K562 (cell line): ENCODE measurements at regions not wholly inside any gene's neighbourhood (a gene's known extent, or its start where the extent isn't known, plus 50 kb on each side); places are given as distances from the start of the nearest gene placed in this dataset.

Experiments used
- ATAC-seq: fragments of 200-7000 bp; cut with Tn5 transposase; 3 replicates; pipeline ENCODE4 v1.9.1; 2020; ENCODE audit warnings: moderate library complexity
- BruUV-seq: library from RNA; stranded (reverse); fragments of 400-500 nt; replicated peaks from 2 replicates; lab custom pipeline; 2021; lab: Mats Ljungman, UMichigan
- CTCF ChIA-PET: fragments of 300-600 bp; formaldehyde crosslinking; extraction: SDS; loops from one replicate; lab custom pipeline; 2021; ENCODE audit warnings: low intra/inter-chr PET ratio; lab: Yijun Ruan, JAX
- POLR2A ChIA-PET: fragments of 300-600, 350-650 bp; sonication (Branson Sonifier 250); formaldehyde crosslinking; extraction: SDS; loops from one replicate; lab custom pipeline; 2021; ENCODE audit warnings: antibody characterized with exemption, inconsistent platforms; lab: Yijun Ruan, JAX
- DNase-seq, 4 experiments: peaks; one replicate each; pipeline versions ENCODE4 v3.0.0 to v3.0.0-alpha.2; 2011 to 2018; ENCODE audit warnings: low spot score in 3 of 4, mixed read lengths in 3 of 4; ENCODE audit errors: extremely low read depth in 1 of 4
- FAIRE-seq: peaks from 2 replicates; lab custom pipeline; 2011; peaks lifted over from hg19 to GRCh38; lab: Jason Lieb, UNC
- H2AFZ ChIP-seq: 2 replicates; pipeline ENCODE4 v1.6.0; 2011; ENCODE audit warnings: low read depth, low read length, control low read depth, inconsistent platforms
- H3K27ac ChIP-seq: fragments of 200-600 bp; 3 replicates; pipeline ENCODE4 v1.8.0; 2011; ENCODE audit warnings: low read depth, mild to moderate bottlenecking, control low read depth, inconsistent platforms, low read length, moderate library complexity, mixed read lengths; ENCODE audit errors: extremely low read depth
- H3K27me3 ChIP-seq, 2 experiments: fragments of 300-600 bp in 1 of 2; 2 replicates in 1 of 2; 3 replicates in 1 of 2; pipeline versions ENCODE4 v1.6.0 to v1.8.0; 2011; ENCODE audit warnings: inconsistent platforms in 2 of 2, low read length in 2 of 2, mild to moderate bottlenecking in 1 of 2, mixed read lengths in 1 of 2, moderate library complexity in 1 of 2; ENCODE audit not compliant: control insufficient read depth in 2 of 2, insufficient read depth in 2 of 2
- H3K36me3 ChIP-seq: fragments of 300-600 bp; 3 replicates; pipeline ENCODE4 v1.8.0; 2011; ENCODE audit warnings: mild to moderate bottlenecking, low read length, inconsistent platforms; ENCODE audit not compliant: control insufficient read depth, insufficient read depth
- H3K4me1 ChIP-seq, 2 experiments: fragments of 200-600 bp in 1 of 2; replicated peaks in 1 of 2; 2 replicates in 1 of 2; 3 replicates in 1 of 2; pipeline versions ENCODE4 v1.5.1 to v1.8.0; 2011; ENCODE audit warnings: inconsistent platforms in 2 of 2, low read length in 2 of 2, mild to moderate bottlenecking in 1 of 2, mixed read lengths in 1 of 2, moderate library complexity in 1 of 2; ENCODE audit not compliant: control insufficient read depth in 2 of 2, insufficient read depth in 2 of 2
- H3K4me2 ChIP-seq: 2 replicates; pipeline ENCODE4 v1.6.1; 2011; ENCODE audit warnings: low read length, control low read depth, inconsistent platforms, mixed read lengths; ENCODE audit not compliant: insufficient read depth
- H3K4me3 ChIP-seq: fragments of 200-600 bp; sonication (generic), shearing (Covaris generic); 2 replicates; pipeline ENCODE4 v1.5.1; 2016; ENCODE audit warnings: control low read depth, inconsistent platforms
- H3K79me2 ChIP-seq: fragments of 200-600 bp; 3 replicates; pipeline ENCODE4 v1.8.0; 2011; ENCODE audit warnings: low read length, inconsistent platforms; ENCODE audit not compliant: control insufficient read depth, insufficient read depth
- H3K9ac ChIP-seq, 2 experiments: 2 replicates each; pipeline versions ENCODE4 v1.6.0 to v1.6.1; 2011; ENCODE audit warnings: low read depth in 2 of 2, low read length in 2 of 2, control low read depth in 1 of 2, inconsistent platforms in 1 of 2, mild to moderate bottlenecking in 1 of 2, mixed read lengths in 1 of 2; ENCODE audit not compliant: insufficient read depth in 1 of 2
- H3K9me1 ChIP-seq: one replicate; pipeline ENCODE4 v1.6.0; 2011; ENCODE audit warnings: inconsistent platforms, mild to moderate bottlenecking, low read length, moderate library complexity; ENCODE audit not compliant: control insufficient read depth, insufficient read depth
- H3K9me3 ChIP-seq: replicated peaks from 2 replicates; pipeline ENCODE4 v1.5.1; 2011; ENCODE audit warnings: low read depth, low read length, inconsistent platforms; ENCODE audit not compliant: control insufficient read depth, insufficient read depth
- H4K20me1 ChIP-seq: replicated peaks from 2 replicates; pipeline ENCODE4 v1.6.1; 2011; ENCODE audit warnings: low read length, inconsistent platforms, mixed read lengths; ENCODE audit not compliant: control insufficient read depth, insufficient read depth
- JUNB ChIP-seq: fragments of 450-650 bp; formaldehyde crosslinking; conservative IDR thresholded peaks from 2 replicates; pipeline ENCODE4 v1.4.0; 2020; ENCODE audit warnings: mild to moderate bottlenecking
- NCOA6 ChIP-seq: fragments of 450-650 bp; IDR thresholded peaks from 2 replicates; pipeline ENCODE4 v1.6.1; 2017; ENCODE audit warnings: mild to moderate bottlenecking
- POLR2AphosphoS5 ChIP-seq: IDR thresholded peaks from 2 replicates; pipeline ENCODE4 v1.6.1; 2011; ENCODE audit warnings: mild to moderate bottlenecking, low read depth, low read length, moderate library complexity; ENCODE audit not compliant: control insufficient read depth, insufficient read depth
- TARDBP ChIP-seq: fragments of 450-650 bp; IDR thresholded peaks from 2 replicates; pipeline ENCODE4 v1.6.1; 2016
- TCFL5 ChIP-seq: fragments of 250-450 bp; sonication (Bioruptor Pico); conservative IDR thresholded peaks from 2 replicates; pipeline ENCODE4 v1.6.1; 2021; ENCODE audit warnings: mild to moderate bottlenecking, moderate library complexity, matching md5 sums
- TFAP4 ChIP-seq: sonication (generic); formaldehyde crosslinking; IDR thresholded peaks from 2 replicates; pipeline ENCODE4 v1.8.0; 2022; ENCODE audit warnings: missing genetic modification reagents, mild to moderate bottlenecking, moderate library complexity, borderline replicate concordance
- YBX1 ChIP-seq: fragments of 450-650 bp; IDR thresholded peaks from 2 replicates; pipeline ENCODE4 v1.7.1; 2016; ENCODE audit warnings: mild to moderate bottlenecking
- ZNF592 ChIP-seq: fragments of 450-650 bp; IDR thresholded peaks from 2 replicates; pipeline ENCODE4 v1.6.1; 2017; ENCODE audit warnings: antibody characterized with exemption, mild to moderate bottlenecking
- ZNF695 ChIP-seq: fragments of 450-650 bp; formaldehyde crosslinking; IDR thresholded peaks from 2 replicates; pipeline ENCODE4 v1.4.0; 2020; ENCODE audit warnings: mild to moderate bottlenecking, moderate library complexity
- ZNF77 ChIP-seq: fragments of 250-450 bp; sonication (Bioruptor Pico); IDR thresholded peaks from 2 replicates; pipeline ENCODE4 v1.5.0; 2020
- WGBS: fragments of 100-300 bp; shearing (Covaris generic); methylation state at CpG from one replicate; pipeline ENCODE4 v1.1.6; 2016; ENCODE audit warnings: low coverage, mixed read lengths; ENCODE audit not compliant: insufficient coverage; ENCODE audit errors: missing lambda C conversion rate; 5-methylcytosine and 5-hydroxymethylcytosine counted together
- in situ Hi-C: fragments of 300-500 bp; cut with MboI; formaldehyde crosslinking; loops from 4 replicates; pipeline ENCODE4 v1.15.0; 2018; ENCODE audit warnings: inconsistent platforms, mixed read lengths
- intact Hi-C: fragments of 100-400 bp; cut with micrococcal nuclease; formaldehyde crosslinking; loops from 2 replicates; pipeline ENCODE4 v1.14.2; 2022

GRCh38 chr4:117835566-117835965 is 198.7 kb upstream of the NDST3 start (continued):
- TF ChIP-seq ZNF592 (no peak), TARDBP (no peak)
- TF ChIP-seq, all 486 proteins: peak for 0

GRCh38 chr4:117844594-117844993 is 189.7 kb upstream of the NDST3 start:
- TF ChIP-seq TCFL5 (CRISPR knock-in tag), result no peak
- TF ChIP-seq TFAP4 (CRISPR knock-in tag), result no peak
- no peak for TF ChIP-seq YBX1
- no peak for TF ChIP-seq ZNF695 (CRISPR knock-in tag)
- no peak for TF ChIP-seq POLR2AphosphoS5
- no peak for TF ChIP-seq NCOA6
- no peak for TF ChIP-seq ZNF77 (CRISPR knock-in tag)
- TF ChIP-seq JUNB (CRISPR knock-in tag), result no peak
- FAIRE-seq (no peak), DNase-seq (no peak), ATAC-seq (no peak)
- Histone ChIP-seq H4K20me1 (no peaks in the 10 kb centered on the region), H3K4me3 (no peak overlapping the region), H3K9me1 (no peaks in the 10 kb centered on the region), H3K79me2 (no peaks in the 10 kb centered on the region), H3K4me2 (no peak overlapping the region), H3K4me1 (no peaks in the 10 kb centered on the region), H3K9ac (no peak overlapping the region), H2AFZ (no peak overlapping the region), H3K27me3 (no peaks in the 10 kb centered on the region), H3K27ac (no peak overlapping the region), H3K9me3 (0 out of 2 replicates have a peak, but pooled peaks cover 2% of the 10 kb centered on the region), H3K36me3 (no peaks in the 10 kb centered on the region)
- 0% methylated on average over 1 of the region's 1 CpG for WGBS
- BruUV-seq, result no TSS peak
- CTCF ChIA-PET, result no interaction called here
- POLR2A ChIA-PET, result no interaction called here
- in situ Hi-C loops (no loop called here), intact Hi-C loops (no loop called here)
